HEK293T (cell line): ENCODE measurements at regions not wholly inside any gene's neighbourhood (a gene's known extent, or its start where the extent isn't known, plus 50 kb on each side); places are given as distances from the start of the nearest gene placed in this dataset.

Source experiments
- BHLHE40 ChIP-seq: fragments of 450-650 bp; IDR thresholded peaks from 2 replicates; pipeline ENCODE4 v1.6.1; 2016; ENCODE audit warnings: mild to moderate bottlenecking, moderate library complexity, borderline replicate concordance
- ELF4 ChIP-seq: fragments of 450-650 bp; IDR thresholded peaks from 2 replicates; pipeline ENCODE4 v1.6.1; 2017; ENCODE audit warnings: antibody characterized with exemption
- HDGF ChIP-seq: fragments of 450-650 bp; IDR thresholded peaks from 2 replicates; pipeline ENCODE4 v1.6.1; 2017; ENCODE audit warnings: antibody characterized with exemption, borderline replicate concordance
- NFRKB ChIP-seq: fragments of 450-650 bp; IDR thresholded peaks from 2 replicates; pipeline ENCODE4 v1.6.1; 2016; ENCODE audit warnings: mild to moderate bottlenecking, moderate library complexity
- TF ChIP-seq, protein P1 (sequence below): fragments of 450-650 bp; IDR thresholded peaks from 2 replicates; pipeline ENCODE4 v1.6.1; 2016

DNA sequence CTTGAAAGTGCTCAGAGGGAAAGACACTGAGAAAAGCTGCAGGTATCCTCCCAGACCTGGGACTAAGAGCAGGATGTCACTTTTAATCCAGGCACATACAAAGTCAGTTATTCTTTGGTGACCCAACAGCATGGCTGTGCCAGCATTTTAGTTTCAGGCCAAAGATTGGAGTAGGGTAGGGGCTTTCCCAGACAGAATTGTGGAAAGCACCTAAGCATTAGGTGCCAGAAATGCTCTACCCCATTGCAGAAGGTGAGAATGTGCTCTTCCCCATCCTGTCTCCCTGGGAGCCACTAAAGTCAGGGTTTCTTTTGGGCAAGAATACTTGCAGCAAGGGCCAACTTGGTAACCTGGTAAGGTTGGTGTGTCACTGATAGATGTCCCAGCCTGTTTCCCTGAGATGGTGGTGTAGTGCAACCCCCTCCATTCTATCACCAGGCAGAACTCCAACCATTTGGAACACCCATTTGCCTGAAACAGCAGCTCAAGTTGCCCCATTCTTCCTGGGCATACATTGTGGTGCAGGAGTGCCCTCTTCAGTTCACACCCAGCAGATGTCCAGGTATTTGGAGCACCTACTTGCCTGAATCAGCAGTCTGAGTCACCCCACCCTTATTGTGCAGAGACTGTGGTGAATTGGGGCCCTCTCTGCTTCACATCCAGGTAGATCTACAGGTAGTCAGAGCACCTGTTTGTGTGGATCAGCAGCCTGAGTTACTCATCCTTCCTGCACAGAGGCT is 183.5 kb downstream of the ZC4H2 start:
- TF ChIP-seq BHLHE40 (no peak), ELF4 (no peak), NFRKB (no peak), HDGF (no peak)
- TF ChIP-seq, protein P1, sequence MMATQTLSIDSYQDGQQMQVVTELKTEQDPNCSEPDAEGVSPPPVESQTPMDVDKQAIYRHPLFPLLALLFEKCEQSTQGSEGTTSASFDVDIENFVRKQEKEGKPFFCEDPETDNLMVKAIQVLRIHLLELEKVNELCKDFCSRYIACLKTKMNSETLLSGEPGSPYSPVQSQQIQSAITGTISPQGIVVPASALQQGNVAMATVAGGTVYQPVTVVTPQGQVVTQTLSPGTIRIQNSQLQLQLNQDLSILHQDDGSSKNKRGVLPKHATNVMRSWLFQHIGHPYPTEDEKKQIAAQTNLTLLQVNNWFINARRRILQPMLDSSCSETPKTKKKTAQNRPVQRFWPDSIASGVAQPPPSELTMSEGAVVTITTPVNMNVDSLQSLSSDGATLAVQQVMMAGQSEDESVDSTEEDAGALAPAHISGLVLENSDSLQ: no peak
